Upper lobe of right lung (tissue), 1 donor: ENCODE measurements at regions not wholly inside any gene's neighbourhood (a gene's known extent, or its start where the extent isn't known, plus 50 kb on each side); places are given as distances from the start of the nearest gene placed in this dataset.

Source experiments
- ATAC-seq: fragments of 200-7000 bp; cut with Tn5 transposase; one replicate; pipeline ENCODE4 v1.9.1; 2020; ENCODE audit warnings: mild to moderate bottlenecking, moderate library complexity
- DNase-seq: peaks from one replicate; pipeline ENCODE4 v3.0.0-alpha.2; 2020
- H3K27ac ChIP-seq: fragments of 200-600 bp; one replicate; pipeline ENCODE4 v1.8.0; 2022
- H3K27me3 ChIP-seq: fragments of 200-600 bp; one replicate; pipeline ENCODE4 v1.8.0; 2022; ENCODE audit warnings: mild to moderate bottlenecking
- H3K36me3 ChIP-seq: fragments of 200-600 bp; one replicate; pipeline ENCODE4 v1.8.0; 2022
- H3K4me1 ChIP-seq: fragments of 200-600 bp; one replicate; pipeline ENCODE4 v1.8.0; 2022
- H3K4me3 ChIP-seq: fragments of 200-600 bp; one replicate; pipeline ENCODE4 v1.8.0; 2022; ENCODE audit warnings: mild to moderate bottlenecking
- H3K9me3 ChIP-seq: fragments of 200-600 bp; one replicate; pipeline ENCODE4 v1.8.0; 2022
- intact Hi-C: fragments of 100-400 bp; cut with DNase I; formaldehyde crosslinking; loops from one replicate; pipeline ENCODE4 v1.11.0; 2022
- TF ChIP-seq, protein P1 (sequence below): fragments of 200-600 bp; IDR thresholded peaks from one replicate; pipeline ENCODE4 v1.8.0; 2022; ENCODE audit warnings: antibody characterized with exemption
- donor health status: DM: no; HTN: yes; CAD: no; lungs with severe emphysema.

DNA sequence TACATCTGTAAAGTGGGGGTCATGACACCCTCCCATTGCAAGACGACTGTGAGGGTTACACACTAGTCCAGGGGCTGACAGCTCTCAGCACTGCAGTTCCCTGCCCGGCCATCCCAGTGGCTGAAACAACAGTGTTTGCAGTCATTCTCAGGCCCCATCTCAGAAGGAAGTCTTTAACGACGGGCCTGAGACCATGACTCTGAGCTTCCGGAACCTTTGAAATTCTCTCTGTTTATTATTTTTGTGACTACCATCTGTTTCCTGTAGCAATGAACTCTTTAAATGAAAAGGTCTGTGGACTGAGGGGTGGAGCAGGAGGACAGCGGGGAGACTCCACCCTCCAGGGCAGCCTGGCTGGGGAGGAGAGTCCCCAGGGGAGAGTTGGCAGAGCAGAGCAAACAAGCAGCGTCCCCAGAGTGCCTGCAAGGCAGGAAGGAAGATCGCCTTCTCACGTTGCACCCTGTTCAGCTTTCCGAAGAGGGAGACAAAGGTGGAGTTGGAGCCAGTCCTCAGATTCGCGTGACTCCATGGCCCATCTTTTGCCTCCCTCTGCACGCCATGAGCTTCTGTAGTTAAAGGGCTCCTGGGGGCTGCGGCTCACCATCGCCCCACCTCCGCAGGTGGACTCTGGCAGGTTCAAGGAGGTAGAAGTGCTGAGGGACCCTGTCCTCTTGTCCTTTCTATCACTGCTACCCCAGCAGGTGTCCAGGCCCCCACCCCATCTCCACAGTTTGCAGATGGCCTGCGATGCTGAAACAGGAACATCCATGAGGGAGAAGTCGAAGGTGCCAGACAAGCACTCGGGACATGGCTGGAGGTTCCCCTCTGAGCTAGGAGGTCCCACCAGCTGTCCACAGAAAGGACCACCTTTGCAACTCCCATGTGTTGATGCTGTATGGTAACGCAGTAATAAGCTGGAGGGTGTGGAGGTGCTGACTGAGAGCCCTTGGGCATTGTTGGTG, 525.8 kb upstream of the PROK2 start:
- Histone ChIP-seq H3K36me3 (no peaks in the 10 kb centered on the region), H3K4me3 (no peak overlapping the region), H3K9me3 (no peaks in the 10 kb centered on the region), H3K27me3 (no peaks in the 10 kb centered on the region), H3K4me1 (peaks cover 14% of the 10 kb centered on the region), H3K27ac (peak overlapping the region; percentile 38)
- ATAC-seq: peak; percentile 83
- TF ChIP-seq, protein P1, sequence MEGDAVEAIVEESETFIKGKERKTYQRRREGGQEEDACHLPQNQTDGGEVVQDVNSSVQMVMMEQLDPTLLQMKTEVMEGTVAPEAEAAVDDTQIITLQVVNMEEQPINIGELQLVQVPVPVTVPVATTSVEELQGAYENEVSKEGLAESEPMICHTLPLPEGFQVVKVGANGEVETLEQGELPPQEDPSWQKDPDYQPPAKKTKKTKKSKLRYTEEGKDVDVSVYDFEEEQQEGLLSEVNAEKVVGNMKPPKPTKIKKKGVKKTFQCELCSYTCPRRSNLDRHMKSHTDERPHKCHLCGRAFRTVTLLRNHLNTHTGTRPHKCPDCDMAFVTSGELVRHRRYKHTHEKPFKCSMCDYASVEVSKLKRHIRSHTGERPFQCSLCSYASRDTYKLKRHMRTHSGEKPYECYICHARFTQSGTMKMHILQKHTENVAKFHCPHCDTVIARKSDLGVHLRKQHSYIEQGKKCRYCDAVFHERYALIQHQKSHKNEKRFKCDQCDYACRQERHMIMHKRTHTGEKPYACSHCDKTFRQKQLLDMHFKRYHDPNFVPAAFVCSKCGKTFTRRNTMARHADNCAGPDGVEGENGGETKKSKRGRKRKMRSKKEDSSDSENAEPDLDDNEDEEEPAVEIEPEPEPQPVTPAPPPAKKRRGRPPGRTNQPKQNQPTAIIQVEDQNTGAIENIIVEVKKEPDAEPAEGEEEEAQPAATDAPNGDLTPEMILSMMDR: no peak
- DNase-seq: no peak
- intact Hi-C loops: no loop called here

DNA sequence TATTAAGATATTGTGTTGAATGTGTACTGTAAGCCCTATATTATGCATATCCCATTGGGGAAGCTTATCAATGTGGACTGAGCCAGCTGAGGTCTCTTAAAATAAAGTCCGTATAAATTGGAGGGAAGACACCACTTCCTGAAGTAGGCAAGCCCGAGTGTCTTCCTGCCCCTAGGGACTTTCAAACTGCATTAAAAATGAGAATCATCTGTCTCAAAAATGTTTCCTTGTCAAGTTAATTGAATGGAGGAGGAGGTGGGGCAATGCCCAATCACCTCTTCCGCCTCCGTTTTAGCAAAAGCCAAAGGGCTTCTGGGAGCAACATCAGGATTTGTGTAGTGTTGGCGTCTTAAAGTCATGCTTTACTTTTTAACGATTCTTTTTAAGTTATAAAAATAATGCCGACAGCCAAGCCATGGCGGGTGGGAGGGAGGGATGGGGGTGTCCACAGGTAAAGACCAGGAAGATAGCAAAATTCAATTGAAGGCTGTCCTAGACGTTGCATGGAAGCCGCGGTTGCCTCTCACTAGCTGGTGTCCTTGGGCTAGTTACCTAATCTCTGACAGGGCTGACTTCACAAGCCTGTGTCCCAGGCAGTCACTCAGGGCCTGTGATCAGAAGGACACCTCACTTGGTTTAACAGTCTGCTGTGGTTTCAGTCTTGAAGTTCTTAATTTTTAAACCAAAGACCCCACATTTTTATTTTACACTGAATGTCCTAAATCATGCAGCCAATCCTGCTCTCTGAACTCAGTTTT, 524.9 kb upstream of the PROK2 start:
- DNase-seq (no peak), ATAC-seq (no peak)
- TF ChIP-seq, protein P1: no peak
- Histone ChIP-seq H3K27ac (peak overlapping the region; percentile 38), H3K9me3 (no peaks in the 10 kb centered on the region), H3K4me3 (no peak overlapping the region), H3K27me3 (no peaks in the 10 kb centered on the region), H3K36me3 (no peaks in the 10 kb centered on the region), H3K4me1 (peaks cover 14% of the 10 kb centered on the region)
- intact Hi-C loops: no loop called here

DNA sequence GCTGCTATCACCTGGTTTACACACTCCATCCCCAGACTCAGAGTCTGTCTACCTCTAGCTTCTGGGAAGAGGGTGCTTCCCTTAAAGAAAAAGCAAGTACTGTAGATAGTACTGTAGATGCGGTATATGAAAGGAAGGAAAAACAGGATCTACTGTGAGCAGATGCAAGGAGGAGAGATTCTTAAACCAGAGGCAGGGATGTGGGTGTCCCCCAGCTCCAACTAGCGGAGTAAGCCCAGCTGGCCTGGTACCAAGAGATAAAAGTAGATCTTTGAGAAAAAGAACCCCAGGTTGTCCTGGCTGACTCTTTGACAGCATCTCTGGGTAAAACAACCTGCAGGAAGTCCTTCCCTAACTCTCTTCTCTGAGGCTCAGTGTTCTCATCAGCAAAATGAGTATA, 523.7 kb upstream of the PROK2 start:
- ATAC-seq (no peak), DNase-seq (no peak)
- Histone ChIP-seq H3K4me3 (no peak overlapping the region), H3K9me3 (no peaks in the 10 kb centered on the region), H3K27me3 (no peaks in the 10 kb centered on the region), H3K27ac (no peak overlapping the region), H3K4me1 (peaks cover 14% of the 10 kb centered on the region), H3K36me3 (no peaks in the 10 kb centered on the region)
- intact Hi-C loops: no loop called here
- TF ChIP-seq, protein P1: no peak

DNA sequence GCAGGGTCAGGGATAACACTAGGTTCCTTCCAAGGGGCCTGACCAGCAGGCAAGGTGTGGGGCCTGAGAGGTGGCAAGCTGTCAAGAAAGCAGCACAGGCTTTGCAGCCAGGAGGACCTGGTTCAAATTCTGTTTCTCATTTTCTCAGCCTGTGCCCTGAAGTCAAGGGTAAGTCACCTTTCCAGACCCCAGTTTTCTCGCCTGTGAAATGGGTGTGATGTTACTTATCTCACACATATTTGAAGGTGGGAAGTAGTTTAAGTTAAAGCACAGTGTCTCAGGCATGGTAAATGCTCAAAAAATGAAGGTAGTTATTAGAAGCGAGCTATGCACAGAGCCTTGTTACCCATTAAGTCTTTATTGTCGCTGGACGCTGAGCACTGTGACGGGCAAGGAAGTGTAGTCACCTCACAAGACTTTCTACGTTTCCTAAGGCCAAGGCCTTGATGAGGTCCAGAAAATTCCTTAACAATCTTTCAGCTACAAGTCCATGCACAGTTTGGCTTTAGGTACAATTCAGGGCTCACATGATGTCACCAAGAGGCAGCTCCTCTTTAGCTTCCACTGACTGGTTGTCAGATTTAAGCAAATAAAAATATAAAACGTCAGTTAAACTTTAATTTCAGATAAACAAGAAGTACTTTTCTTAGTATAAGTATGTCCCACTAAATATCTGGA, 522.6 kb upstream of the PROK2 start:
- Histone ChIP-seq H3K27me3 (no peaks in the 10 kb centered on the region), H3K36me3 (no peaks in the 10 kb centered on the region), H3K4me1 (peaks cover 14% of the 10 kb centered on the region), H3K9me3 (no peaks in the 10 kb centered on the region), H3K27ac (no peak overlapping the region), H3K4me3 (no peak overlapping the region)
- ATAC-seq: no peak
- TF ChIP-seq, protein P1: no peak
- no peak for DNase-seq
- intact Hi-C loops: no loop called here

DNA sequence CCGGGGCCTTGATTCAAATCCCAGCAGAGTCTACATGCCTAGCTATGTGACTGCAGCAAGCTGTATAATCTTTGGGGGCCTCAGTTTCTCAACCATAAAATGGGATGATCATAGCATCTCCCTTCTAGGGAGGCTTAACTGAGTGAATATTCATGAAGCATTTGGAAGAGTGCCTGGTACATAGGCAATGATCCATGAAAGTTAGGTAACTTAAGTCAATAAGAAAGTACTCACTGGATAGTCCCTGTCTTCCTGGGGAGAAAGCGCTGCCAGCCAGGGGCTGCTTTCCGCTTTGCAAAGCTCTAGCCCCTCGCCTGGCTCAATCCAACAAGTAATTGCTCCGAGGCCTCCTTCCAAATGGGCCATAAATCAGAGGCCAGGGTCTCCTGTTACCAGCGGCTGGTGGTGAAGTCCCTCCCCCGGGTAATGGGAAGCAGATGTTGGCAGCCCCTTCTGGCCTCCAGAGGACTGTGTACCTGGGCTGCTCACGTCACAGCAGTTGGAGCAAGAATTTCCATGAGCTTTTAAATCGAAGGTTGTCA, 521.9 kb upstream of the PROK2 start:
- no peak for ATAC-seq
- Histone ChIP-seq H3K27ac (no peak overlapping the region), H3K4me3 (no peak overlapping the region), H3K36me3 (no peaks in the 10 kb centered on the region), H3K9me3 (no peaks in the 10 kb centered on the region), H3K27me3 (no peaks in the 10 kb centered on the region), H3K4me1 (peaks cover 14% of the 10 kb centered on the region)
- intact Hi-C loops: no loop called here
- no peak for DNase-seq
- TF ChIP-seq, protein P1: no peak
